ENCODE measurements at regions not wholly inside any gene's neighbourhood (a gene's known extent, or its start where the extent isn't known, plus 50 kb on each side); places are given as distances from the start of the nearest gene placed in this dataset.
"Not testable (repeated sequence)": the region's sequence is repeated elsewhere in the genome, so short reads cannot be mapped to it uniquely, and the experiment has no call there.

DNA sequence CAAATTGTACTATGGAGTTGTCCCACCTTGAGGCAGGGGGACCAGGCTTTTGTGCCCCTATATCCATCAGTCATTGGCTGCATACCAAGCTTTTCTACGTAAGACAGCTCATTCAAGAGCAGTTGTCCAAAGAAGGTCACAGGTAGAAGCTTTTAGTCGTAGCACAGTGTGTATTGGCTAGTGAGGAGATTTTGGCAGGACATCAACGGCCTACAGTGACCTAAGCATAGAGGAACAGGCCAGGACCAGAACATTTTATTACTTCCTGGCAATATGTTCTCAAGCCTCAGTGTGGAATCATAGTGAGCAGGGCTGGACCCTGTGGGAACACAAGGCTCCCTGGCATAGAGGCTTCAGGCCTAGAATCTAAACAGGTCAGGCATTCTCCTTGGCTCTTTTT lies 105.4 kb upstream of the ANKRD28 start:
- DNase-seq (ENCODE audit: low read depth in 4 of 4, low spot score in 3 of 4): no peak

DNA sequence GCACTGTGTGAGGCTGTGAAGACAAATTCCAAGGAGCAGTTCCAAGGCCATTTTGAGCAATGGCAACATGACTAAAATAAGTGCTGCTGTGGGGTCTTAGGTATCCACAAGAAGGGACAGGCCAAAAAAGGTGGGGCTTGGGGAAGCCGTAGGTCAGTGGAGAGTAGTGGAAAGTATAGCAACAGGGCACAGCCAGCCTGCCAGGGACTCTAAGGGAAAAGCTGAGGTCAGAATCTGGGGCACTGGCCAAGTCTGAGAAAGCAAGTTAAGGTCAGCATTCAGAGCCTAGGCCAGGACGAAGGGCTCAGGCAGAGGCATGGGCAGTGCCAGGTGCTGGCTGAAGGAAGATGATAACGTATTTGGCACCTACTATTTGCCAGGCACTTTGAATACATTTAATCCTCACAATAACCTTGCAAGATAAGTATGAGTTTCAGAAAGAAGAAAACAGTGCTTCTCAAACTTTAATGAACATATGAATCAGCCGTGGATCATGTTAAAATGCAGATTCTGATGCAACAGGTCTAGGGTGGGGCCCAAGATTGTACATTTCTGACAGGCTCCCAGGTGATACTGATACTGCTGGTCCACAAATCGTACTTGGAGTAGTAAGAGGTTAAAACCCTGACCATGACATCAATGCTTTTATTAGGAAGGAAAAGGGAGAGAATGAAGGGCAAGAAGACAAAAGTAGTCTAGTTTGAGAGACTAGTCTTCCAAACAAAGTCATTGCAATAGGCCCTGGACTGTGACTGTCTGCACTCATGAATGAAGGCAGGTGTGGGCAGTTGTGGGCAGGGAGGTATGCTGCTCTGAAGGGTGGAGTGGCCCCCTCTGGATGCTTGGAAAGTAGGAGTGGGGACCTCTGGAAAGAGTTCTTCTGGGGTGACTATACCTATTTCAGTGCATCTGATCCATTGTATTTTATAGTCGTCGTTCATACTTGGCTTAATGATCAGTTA lies 106.3 kb upstream of the ANKRD28 start:
- no peak for DNase-seq (ENCODE audit: low read depth in 4 of 4, low spot score in 3 of 4)

DNA sequence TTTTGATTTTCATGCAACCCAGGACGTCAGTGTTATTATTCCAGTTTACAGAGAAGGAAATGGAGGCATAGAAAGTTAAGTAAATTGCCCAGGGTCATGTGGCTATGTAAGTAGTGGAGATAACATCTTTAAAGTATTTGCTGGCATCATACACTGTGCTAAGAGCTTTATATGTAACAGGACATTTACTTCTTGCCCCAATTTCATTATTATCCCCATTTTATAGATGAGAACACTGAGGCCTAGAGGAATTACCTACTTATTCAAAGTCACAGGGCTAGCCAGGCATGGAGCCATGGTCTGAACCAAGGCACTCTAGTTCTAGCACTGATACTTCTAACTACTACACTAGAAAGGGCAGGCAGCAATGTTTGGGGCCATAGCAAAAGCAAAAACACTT lies 107.3 kb upstream of the ANKRD28 start:
- no peak for DNase-seq (ENCODE audit: low read depth in 4 of 4, low spot score in 3 of 4)

DNA sequence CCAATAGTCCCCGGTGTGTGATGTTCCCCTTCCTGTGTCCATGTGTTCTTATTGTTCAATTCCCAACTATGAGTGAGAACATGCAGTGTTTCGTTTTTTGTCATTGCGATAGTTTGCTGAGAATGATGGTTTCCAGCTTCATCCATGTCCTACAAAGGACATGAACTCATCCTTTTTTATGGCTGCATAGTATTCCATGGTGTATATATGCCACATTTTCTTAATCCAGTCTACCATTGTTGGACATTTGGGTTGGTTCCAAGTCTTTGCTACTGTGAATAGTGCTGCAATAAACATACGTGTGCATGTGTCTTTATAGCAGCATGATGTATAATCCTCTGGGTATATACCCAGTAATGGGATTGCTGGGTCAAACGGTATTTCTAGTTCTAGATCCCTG lies 109.6 kb upstream of the ANKRD28 start:
- DNase-seq (ENCODE audit: low read depth in 4 of 4, low spot score in 3 of 4): not testable (repeated sequence)

DNA sequence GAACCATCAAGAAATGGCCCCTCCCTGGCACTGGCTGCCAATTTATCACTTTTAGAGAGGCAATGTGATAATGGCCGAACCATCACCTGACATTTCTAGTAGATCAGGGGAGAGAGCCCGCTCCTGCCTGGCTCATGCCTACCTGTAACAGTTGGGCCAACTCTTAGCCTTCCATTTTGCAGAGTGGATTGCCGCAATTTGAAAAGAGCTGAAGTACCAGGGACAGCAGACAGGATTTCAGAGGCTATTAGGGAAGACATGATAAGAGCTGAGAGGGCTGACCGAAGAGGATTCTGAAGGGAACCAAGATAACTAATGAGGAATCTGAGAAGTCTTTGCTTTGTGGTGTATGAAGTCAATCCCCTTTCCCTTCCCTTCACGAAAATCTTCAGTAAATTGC lies 121.2 kb upstream of the ANKRD28 start:
- no peak for DNase-seq (ENCODE audit: low read depth in 4 of 4, low spot score in 3 of 4)

DNA sequence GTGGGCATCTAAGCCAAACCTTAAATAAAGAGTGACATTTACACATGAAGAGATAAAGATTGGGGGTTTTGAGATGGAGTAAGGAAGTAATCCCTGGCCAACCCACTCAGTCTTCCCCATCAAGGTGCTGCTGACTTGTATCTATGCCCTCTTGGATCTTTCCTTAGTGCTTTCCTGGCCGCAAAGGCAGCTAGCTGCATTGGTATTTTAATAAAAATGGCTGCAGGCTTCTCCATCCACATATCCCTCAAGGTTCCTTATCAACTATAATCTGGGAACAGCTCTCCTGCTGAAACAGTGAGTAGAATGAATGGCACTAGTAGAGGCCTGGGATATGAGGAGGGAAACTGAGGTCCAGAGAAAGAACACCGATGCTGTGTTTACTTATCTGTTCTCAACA lies 122.2 kb upstream of the ANKRD28 start:
- DNase-seq (ENCODE audit: low read depth in 4 of 4, low spot score in 3 of 4): no peak

DNA sequence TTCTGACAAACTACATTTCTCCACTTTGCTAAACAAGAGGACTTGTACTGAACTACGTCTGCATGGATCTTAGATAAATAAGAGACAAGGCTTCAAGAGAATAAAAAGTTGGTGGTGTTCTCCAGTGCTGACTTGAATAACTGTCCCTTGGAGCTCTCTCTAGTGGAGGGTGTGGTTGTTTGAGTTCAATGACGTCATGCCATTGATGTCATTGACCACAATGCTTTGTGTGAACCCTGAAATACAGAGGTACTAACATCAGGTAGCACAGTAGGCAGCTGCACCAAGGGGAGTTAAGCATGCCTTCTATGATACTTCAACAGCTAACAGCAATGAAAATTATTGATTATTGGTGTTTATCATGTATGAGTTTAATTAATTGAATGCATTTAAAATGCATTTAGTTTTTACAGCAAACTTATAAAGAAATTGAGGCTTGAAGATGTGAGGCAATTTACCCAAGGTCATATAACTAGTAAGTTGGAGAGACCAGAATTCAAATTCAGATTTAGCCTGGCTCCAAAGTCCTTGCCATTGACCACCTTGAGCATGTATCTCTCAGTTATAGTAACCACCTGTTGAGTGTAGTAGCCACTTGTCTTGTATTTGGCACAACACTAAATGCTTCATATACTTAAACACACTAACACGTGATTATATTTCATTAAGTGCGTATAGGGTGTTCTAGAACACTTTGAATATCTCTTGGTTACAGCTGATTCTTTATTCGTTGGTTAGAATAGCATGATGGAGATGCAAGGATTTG lies 126.0 kb upstream of the ANKRD28 start:
- DNase-seq (ENCODE audit: low read depth in 4 of 4, low spot score in 3 of 4): no peak

DNA sequence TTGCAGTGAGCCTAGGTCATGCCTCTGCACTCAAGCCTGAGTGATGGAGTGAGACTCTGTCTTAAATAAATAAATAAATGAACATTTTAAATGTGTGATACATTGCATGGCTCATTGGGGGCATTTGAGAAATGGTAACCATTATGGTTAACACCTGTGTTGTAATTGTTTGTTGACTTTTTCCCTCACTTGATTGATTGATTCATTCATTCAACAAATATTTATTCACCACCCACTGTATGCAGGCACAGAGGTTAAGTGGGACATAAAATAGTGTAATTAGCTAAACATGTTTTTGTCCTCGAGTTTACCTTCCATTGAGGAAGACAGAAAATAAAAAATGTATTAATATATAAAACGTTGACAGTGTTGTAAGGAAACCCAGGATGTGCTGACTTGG lies 127.1 kb upstream of the ANKRD28 start:
- DNase-seq (ENCODE audit: low read depth in 4 of 4, low spot score in 3 of 4): no peak

DNA sequence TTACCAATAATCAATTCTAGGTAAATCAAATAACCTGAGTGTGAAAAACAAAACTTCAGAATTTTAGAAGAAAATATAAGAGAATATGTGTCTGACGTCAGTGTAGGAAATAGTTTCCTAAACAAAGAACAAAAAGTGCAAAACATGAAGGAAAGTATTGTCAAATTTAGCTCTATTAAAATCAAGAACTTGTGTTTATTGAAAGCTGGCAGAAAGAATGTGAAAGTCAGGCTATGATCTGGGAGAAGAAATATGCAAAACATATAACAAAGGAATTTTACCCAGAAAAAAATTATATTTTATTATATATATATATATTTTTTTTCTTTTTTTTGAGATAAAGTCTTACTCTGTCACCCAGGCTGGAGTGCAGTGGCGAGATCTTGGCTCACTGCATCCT lies 129.1 kb upstream of the ANKRD28 start:
- DNase-seq (ENCODE audit: low read depth in 4 of 4, low spot score in 3 of 4): no peak

DNA sequence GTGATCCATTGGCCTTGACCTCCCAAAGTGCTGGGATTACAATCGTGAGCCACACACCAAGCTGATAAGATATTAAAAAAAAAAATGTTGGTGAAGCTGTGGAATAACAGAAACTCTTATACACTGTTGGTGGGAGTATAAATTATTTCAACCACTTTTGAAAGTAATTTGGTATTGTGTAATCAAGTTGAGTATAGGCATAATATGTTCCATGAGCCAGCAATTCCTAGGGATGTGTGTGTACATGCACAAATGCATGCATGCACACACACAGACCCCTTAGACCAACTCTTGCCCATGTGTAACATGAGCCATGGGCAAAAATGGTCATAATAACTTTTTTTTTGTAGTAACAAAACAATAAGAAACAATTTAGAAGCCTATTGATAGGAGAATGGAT lies 130.2 kb upstream of the ANKRD28 start:
- no peak for DNase-seq (ENCODE audit: low read depth in 4 of 4, low spot score in 3 of 4)

DNA sequence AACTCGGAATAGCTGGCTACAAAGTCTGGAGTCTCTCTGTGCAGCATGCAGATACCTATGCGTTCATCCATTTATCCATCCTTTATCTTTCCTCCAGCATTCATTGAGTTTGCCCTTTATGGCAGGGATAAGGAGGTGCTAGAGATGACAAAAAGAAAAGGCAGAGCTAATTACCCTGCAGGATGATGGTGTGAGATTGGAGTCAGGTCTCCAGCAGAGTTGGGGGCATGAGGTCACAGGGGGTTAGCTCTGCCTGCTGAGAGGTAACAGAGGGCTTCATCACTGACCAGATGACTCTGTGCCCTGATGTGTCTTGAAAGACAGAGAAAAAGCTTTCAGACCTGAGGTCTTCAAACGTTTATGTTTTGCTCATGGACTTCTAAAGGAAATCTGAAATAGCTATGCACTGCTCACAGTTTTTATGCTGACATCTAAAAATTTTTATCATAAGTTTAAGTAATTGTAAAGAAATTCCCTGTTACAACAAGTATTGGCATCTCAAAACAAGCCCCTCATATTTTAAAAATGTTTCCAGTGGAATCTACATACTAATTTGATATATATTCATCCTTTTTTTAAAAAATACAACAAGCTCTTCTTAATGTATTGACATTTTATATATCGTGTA lies 132.3 kb upstream of the ANKRD28 start:
- DNase-seq (ENCODE audit: low read depth in 4 of 4, low spot score in 3 of 4): no peak

DNA sequence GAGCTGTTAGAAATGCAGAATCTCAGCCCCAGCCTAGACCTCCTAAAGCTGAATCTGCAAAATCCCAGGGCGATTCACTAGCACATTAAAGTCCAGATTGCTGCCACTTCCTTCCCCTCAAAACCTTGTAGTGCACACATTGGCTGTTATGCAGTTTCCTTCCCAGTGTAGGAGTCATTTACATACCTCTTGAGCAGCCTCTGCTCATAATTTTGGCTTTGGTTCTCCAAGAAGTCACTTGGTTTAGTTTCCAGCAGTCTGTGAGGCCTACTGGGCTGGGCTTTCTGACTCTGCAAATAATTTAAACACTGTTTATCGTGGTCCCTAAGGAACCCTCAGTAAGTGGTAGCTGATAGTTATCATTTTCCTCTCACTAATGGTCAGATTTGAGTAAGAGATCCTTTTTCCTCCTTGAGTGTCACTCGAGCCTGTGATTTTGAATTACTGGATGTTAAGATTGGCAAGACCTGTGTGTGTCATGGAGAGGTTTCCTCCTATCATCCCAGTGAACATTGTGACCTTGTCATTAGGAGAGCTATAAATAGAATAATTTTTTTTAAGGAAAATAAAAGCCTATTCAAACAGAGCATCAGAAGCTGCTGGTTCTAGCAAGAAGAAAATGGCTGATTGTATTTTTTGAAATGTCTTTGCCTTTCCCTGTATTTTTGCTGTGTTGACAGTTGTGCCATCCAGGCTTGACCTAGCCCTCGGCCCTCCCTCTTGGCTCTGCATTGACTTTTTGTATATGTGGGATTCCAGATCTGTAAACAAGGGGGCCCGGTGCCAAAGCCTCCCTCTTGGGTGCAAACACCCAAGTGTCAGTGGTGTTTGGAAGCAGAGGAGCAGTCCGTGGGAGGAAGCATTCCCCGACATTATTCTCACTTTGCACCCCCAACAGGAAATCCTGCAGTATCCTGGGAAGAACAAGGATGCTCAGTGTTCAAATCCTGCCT lies 134.8 kb upstream of the ANKRD28 start:
- no peak for DNase-seq (ENCODE audit: low read depth in 4 of 4, low spot score in 3 of 4)

DNA sequence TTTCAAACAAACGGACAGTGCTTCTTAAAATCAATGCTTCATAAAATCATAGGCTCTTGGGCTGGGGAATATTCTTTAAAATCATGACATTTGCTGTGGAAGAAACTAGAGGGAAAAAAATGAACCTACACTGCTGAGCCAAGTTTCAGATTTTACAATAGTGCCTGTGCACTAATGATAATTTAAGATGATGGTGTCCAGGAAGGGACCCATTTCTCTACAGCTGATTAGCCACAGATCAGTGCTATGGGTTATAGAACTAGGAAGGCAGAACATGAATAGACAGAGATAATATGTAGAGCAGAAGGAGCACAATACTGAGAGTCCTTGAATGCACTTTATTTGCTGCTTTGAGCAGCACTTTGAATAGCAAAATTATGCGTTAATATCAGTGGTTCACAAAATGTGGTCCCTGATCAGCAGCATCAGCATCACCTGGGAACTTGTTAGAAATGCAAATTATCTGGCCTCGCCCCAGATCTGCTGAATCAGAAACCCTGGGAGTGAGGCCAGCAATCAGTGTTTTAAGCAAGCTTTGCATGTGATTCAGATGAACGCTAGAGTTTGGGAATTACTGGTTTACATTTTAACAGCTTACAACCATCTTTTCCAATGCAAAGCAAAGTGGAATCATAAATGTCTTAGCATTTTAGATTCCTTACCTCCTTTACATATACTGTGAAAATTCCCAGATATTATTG lies 135.8 kb upstream of the ANKRD28 start:
- no peak for DNase-seq (ENCODE audit: low read depth in 4 of 4, low spot score in 3 of 4)

DNA sequence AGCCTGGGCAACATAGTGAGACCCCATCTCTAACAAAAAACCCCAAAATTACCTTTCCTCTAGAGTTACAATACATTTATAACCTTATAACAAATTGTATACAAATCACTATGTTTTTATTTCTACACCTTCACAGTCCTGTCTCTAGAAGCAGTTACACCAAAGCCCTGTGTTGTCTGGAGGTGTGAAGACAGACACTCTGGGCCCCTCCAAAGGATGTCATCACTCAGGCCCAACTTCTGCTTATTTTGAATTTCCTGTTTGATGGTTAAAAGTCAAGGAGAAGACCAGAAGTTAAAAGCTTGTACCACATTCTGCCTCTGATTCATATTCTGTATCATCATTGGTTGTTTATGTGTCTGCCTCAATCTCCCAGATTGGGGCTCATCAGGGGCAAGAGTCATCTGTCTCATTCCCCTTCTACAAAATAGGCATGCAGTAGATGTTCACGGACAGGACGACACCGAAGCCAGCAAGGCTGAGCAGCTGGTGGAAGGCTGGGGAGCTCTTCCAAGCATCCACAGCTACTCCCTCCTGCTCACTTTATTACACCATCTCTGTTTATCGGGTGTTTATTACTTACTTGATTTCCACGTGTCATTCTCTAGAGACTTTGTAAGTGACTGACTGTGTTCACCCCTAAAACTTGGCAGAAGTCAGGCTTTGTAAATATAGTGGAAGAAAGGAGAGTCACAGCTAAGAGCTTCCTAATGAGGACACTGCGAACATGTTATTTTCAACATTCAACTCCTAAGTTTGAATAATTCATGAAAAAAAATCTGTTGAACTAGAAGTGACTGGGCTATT lies 136.8 kb upstream of the ANKRD28 start:
- DNase-seq (ENCODE audit: low read depth in 4 of 4, low spot score in 3 of 4): no peak

DNA sequence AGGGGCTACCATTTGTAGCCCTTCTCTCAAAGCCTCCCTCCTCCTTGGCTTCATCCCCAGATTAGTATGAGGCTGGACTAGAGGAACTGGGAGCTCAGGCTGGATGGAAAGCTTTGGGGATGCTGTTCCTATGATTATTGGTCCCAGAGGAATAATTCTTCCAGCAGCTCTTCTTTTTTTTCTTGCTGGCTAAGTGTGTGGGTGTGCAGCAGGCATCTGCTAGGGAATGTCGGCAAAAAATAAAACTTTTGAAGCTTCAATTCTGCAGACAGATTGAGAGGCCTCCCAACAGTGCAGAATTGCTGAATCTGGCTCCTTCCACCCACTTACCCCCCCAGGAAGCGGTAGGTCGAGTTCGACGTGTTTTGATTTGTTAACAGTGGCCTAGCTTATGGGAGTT lies 138.5 kb upstream of the ANKRD28 start:
- DNase-seq (ENCODE audit: low read depth in 4 of 4, low spot score in 3 of 4): no peak

DNA sequence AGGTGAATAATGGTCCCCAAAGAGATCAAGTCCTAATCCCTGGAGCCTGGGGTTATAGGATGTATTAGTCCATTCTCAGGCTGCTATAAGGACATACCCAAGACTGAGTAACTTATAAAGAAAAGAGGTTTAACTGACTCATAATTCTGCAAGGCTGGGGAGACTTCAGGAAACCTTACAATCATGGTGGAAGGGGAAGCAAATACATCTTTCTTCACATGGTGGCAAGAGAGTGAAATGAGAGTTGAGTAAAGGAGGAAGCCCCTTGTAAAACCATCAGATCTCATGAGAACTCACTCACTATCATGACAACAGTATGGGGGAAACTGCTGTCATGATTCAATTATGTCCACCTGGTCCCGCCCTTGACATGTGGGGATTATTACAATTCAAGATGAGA lies 142.9 kb upstream of the ANKRD28 start:
- DNase-seq (ENCODE audit: low read depth in 4 of 4, low spot score in 3 of 4): no peak

DNA sequence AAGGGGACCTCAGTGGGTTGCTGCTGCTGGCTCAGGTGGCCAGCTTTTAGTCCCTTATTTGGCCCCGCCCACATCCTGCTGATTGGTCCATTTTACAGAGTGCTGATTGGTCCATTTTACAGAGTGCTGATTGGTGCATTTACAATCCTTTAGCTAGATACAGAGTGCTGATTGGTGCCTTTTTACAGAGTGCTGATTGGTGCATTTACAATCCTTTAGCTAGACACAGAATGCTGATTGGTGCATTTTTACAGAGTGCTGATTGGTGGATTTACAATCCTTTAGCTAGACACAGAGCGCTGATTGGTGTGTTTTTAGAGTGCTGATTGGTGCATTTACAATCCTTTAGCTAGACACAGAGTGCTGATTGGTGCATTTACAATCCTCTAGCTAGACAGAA lies 143.7 kb upstream of the ANKRD28 start:
- DNase-seq (ENCODE audit: low read depth in 4 of 4, low spot score in 3 of 4): not testable (repeated sequence)

DNA sequence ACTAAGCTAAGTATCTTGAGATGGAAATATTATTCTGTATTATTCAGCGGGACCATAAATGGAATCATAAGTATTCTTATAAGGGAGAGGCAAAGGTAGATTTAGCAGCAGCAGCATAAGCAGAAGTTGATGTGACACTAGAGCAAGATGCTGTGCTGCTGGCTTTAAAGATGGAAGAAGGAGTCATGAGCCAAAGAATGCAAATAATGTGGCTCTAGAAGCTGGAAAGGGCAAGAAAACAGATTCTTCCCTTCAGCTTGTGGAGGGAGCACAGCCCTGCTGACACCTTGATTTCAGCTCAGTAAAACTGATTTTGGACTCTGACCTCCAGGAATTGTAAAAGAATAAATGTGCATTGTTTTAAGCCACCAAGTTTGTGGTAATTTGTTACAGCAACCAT lies 144.2 kb upstream of the ANKRD28 start:
- no peak for DNase-seq (ENCODE audit: low read depth in 4 of 4, low spot score in 3 of 4)

DNA sequence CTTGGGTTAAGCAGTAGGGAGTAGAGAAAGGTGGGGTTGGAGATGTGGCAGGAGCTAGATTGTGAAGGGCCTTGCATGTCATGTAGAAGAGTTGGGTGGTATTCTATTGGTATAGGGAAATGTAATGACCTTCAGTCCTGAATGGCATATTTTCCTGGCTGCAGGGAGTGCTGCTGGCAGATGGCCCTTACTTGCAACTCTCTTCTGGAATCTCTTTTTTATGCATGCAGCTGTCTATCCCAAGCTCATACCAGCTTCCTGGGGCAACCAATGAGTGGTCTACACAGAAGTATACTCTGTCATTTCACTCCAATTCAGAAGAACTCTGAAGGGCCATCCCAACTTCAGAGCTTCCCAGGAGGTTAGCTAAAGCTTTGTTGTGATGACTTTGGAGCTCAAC lies 144.7 kb upstream of the ANKRD28 start:
- no peak for DNase-seq (ENCODE audit: low read depth in 4 of 4, low spot score in 3 of 4)

All from right renal pelvis (tissue), 4 donors.